ENCODE measurements at regions not wholly inside any gene's neighbourhood (a gene's known extent, or its start where the extent isn't known, plus 50 kb on each side); places are given as distances from the start of the nearest gene placed in this dataset.

DNA sequence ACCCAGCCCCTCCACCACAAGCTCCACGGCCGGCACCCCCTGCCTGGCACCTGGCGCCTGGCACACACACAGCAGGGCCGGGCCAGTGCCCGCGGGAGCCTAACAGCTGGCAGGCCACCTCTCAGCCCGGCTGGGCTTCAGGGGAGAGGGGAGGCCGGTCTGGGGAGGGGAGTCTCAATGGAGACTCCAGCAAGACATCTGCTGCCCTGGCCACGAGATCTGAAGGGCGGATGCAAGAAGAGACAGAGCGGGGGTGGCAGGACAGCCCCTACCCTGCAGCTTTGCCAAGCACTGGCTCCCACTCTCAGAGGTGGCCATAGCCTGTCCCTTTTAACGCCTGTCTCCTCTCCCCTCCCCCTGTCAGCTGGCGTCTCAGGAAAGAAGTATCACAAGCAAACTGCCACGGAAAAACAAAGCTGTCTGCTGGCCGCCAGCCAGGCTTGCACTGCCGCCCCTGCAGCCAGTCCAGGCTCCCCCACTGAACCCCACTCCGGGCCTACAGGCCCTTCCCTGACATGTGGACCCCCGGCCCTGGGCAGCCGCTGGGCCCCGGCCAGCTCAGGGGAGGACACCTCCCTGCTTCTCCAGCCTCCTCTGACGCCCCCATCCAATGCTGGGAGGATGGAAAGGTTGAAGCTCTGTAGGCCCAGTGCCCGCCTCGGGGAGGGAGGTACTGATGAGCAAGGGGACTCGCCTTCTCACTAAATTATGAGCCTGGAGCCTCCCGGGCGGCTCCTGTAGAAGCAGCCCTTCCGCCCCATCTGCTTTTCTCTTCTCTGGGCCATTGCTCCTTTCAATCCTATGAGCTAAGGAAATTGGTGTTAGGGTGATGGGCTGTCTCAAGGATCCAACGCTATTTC is 178.4 kb downstream of the ARHGAP12 start:
- CTCF ChIA-PET (ENCODE audit: low intra/inter-chr PET ratio), result no interaction called here

DNA sequence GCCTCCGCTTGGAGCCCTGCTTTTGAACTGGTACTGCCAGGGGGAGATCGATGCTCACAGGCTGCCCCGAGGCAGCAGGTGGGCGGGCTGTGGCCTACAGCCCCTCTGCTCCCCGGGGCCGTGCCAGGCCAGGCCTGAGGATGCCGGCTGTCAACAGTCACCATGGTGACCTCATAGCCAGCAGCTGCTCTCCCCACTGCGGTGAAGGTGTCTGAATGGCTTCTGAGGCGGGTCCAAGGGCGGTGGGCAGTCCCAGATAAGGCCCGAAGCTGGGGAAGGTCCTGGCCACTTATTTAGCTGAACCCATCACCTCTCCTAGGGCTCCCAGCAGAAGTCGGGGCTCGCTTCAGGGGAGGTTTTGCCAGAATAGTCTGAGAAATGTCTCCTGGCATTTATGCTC is 179.3 kb downstream of the ARHGAP12 start:
- BruUV-seq (replicated peaks), result no TSS peak
- FAIRE-seq, result no peak
- no peaks in the 10 kb centered on the region for H3K36me3 ChIP-seq (ENCODE audit: control insufficient read depth, insufficient read depth, low read length)
- peaks cover 3% of the 10 kb centered on the region; the same call in 1 of the 2 replicates for H4K20me1 ChIP-seq (replicated peaks; ENCODE audit: control insufficient read depth, insufficient read depth, low read length)
- peaks cover 27 to 56% of the 10 kb centered on the region in 2 experiments; a peak in 3 of 5 replicates for H3K27me3 ChIP-seq (ENCODE audit: control insufficient read depth in 2 of 2, insufficient read depth in 2 of 2, low read length in 2 of 2)
- ChIA-PET CTCF (ENCODE audit: low intra/inter-chr PET ratio) (no interaction called here), POLR2A (interaction anchor here (0.6 to 1.5 kb wide), 5 partner anchors 8 to 1802 kb away, joined by 3 read pairs; no protein-coding TSS in a partner anchor)
- no peaks in the 10 kb centered on the region for H3K79me2 ChIP-seq (ENCODE audit: control insufficient read depth, insufficient read depth, low read length)
- H3K4me3 ChIP-seq, result no peak overlapping the region
- H3K4me1 ChIP-seq (replicated peaks in 1 of 2; ENCODE audit: control insufficient read depth in 2 of 2, insufficient read depth in 2 of 2, low read length in 2 of 2), result peaks cover 0 to 8% of the 10 kb centered on the region in 2 experiments; a peak in 1 of 5 replicates
- intact Hi-C loops (cut with micrococcal nuclease) (no loop called here), in situ Hi-C loops (cut with MboI) (no loop called here)
- no peak overlapping the region for H3K27ac ChIP-seq (ENCODE audit: extremely low read depth, low read depth, low read length)
- ATAC-seq, result no peak
- no peak overlapping the region for H2AFZ ChIP-seq (ENCODE audit: low read depth, low read length)
- H3K9me3 ChIP-seq (replicated peaks; ENCODE audit: control insufficient read depth, insufficient read depth, low read depth, low read length), result no peaks in the 10 kb centered on the region
- no peaks in the 10 kb centered on the region for H3K9me1 ChIP-seq (ENCODE audit: control insufficient read depth, insufficient read depth, low read length)
- H3K4me2 ChIP-seq (ENCODE audit: insufficient read depth, low read length), result no peak overlapping the region
- H3K9ac ChIP-seq (ENCODE audit: insufficient read depth in 1 of 2, low read depth in 2 of 2, low read length in 2 of 2), result no peak overlapping the region
- WGBS (ENCODE audit: insufficient coverage, low coverage, missing lambda C conversion rate), result 2% methylated on average over 13 of the region's 13 CpGs
- no peak for DNase-seq (ENCODE audit: extremely low read depth in 1 of 4, low spot score in 3 of 4)
- TF ChIP-seq FOXM1 (IDR thresholded peaks at IDR 0.05; ENCODE audit: low read depth), result no peak
- no peak for TF ChIP-seq FOXM1 (CRISPR knock-in tag; IDR thresholded peaks at IDR 0.05; ENCODE audit: low read depth)
- TF ChIP-seq, protein P1, sequence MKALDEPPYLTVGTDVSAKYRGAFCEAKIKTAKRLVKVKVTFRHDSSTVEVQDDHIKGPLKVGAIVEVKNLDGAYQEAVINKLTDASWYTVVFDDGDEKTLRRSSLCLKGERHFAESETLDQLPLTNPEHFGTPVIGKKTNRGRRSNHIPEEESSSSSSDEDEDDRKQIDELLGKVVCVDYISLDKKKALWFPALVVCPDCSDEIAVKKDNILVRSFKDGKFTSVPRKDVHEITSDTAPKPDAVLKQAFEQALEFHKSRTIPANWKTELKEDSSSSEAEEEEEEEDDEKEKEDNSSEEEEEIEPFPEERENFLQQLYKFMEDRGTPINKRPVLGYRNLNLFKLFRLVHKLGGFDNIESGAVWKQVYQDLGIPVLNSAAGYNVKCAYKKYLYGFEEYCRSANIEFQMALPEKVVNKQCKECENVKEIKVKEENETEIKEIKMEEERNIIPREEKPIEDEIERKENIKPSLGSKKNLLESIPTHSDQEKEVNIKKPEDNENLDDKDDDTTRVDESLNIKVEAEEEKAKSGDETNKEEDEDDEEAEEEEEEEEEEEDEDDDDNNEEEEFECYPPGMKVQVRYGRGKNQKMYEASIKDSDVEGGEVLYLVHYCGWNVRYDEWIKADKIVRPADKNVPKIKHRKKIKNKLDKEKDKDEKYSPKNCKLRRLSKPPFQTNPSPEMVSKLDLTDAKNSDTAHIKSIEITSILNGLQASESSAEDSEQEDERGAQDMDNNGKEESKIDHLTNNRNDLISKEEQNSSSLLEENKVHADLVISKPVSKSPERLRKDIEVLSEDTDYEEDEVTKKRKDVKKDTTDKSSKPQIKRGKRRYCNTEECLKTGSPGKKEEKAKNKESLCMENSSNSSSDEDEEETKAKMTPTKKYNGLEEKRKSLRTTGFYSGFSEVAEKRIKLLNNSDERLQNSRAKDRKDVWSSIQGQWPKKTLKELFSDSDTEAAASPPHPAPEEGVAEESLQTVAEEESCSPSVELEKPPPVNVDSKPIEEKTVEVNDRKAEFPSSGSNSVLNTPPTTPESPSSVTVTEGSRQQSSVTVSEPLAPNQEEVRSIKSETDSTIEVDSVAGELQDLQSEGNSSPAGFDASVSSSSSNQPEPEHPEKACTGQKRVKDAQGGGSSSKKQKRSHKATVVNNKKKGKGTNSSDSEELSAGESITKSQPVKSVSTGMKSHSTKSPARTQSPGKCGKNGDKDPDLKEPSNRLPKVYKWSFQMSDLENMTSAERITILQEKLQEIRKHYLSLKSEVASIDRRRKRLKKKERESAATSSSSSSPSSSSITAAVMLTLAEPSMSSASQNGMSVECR (CRISPR knock-in tag; IDR thresholded peaks at IDR 0.05), result no peak
- TF ChIP-seq ZNF444 (CRISPR knock-in tag; IDR thresholded peaks at IDR 0.05), result no peak
- TF ChIP-seq MIER1 (IDR thresholded peaks at IDR 0.05; ENCODE audit: low read depth), result no peak

More for the DNA sequence above, 178.4 kb downstream of the ARHGAP12 start:
- H3K36me3 ChIP-seq (ENCODE audit: control insufficient read depth, insufficient read depth, low read length), result no peaks in the 10 kb centered on the region
- FAIRE-seq (no peak), DNase-seq (ENCODE audit: extremely low read depth in 1 of 4, low spot score in 3 of 4) (no peak), ATAC-seq (no peak)
- peaks cover 3% of the 10 kb centered on the region; the same call in 1 of the 2 replicates for H4K20me1 ChIP-seq (replicated peaks; ENCODE audit: control insufficient read depth, insufficient read depth, low read length)
- WGBS (ENCODE audit: insufficient coverage, low coverage, missing lambda C conversion rate), result 1% methylated on average over 24 of the region's 28 CpGs
- H3K27me3 ChIP-seq (ENCODE audit: control insufficient read depth in 2 of 2, insufficient read depth in 2 of 2, low read length in 2 of 2), result peaks cover 30 to 64% of the 10 kb centered on the region in 2 experiments; a peak in 4 of 5 replicates
- H3K4me1 ChIP-seq (replicated peaks in 1 of 2; ENCODE audit: control insufficient read depth in 2 of 2, insufficient read depth in 2 of 2, low read length in 2 of 2), result peaks cover 0 to 8% of the 10 kb centered on the region in 2 experiments; a peak in 1 of 5 replicates
- in situ Hi-C loops (cut with MboI) (no loop called here), intact Hi-C loops (cut with micrococcal nuclease) (no loop called here)
- no peaks in the 10 kb centered on the region for H3K9me1 ChIP-seq (ENCODE audit: control insufficient read depth, insufficient read depth, low read length)
- H3K79me2 ChIP-seq (ENCODE audit: control insufficient read depth, insufficient read depth, low read length), result no peaks in the 10 kb centered on the region
- no TSS peak for BruUV-seq (replicated peaks)
- H3K9ac ChIP-seq (ENCODE audit: insufficient read depth in 1 of 2, low read depth in 2 of 2, low read length in 2 of 2), result no peak overlapping the region
- no peak overlapping the region for H3K4me2 ChIP-seq (ENCODE audit: insufficient read depth, low read length)
- TF ChIP-seq FOXA3 (CRISPR knock-in tag; conservative IDR thresholded peaks at IDR 0.05 in 1 of 2, IDR thresholded peaks at IDR 0.05 in 1 of 2) (no peak), ZNF184 (CRISPR knock-in tag; IDR thresholded peaks at IDR 0.05) (no peak), NEUROD1 (IDR thresholded peaks at IDR 0.05; ENCODE audit: borderline replicate concordance, low read depth, low read length, partially characterized antibody) (no peak), NFE2 (IDR thresholded peaks at IDR 0.05; ENCODE audit: low read depth) (no peak), POU5F1 (IDR thresholded peaks at IDR 0.05; ENCODE audit: borderline replicate concordance, low read depth, low read length, partially characterized antibody) (no peak), CBFA2T3 (IDR thresholded peaks at IDR 0.05) (no peak)
- H3K4me3 ChIP-seq, result no peak overlapping the region
- no peak overlapping the region for H2AFZ ChIP-seq (ENCODE audit: low read depth, low read length)
- no peaks in the 10 kb centered on the region for H3K9me3 ChIP-seq (replicated peaks; ENCODE audit: control insufficient read depth, insufficient read depth, low read depth, low read length)
- POLR2A ChIA-PET, result interaction anchor here (0.6 to 1.5 kb wide), 4 partner anchors 8 to 183 kb away, joined by 3 to 4 read pairs (median 3); no protein-coding TSS in a partner anchor
- H3K27ac ChIP-seq (ENCODE audit: extremely low read depth, low read depth, low read length), result no peak overlapping the region
